Karpas-422 (cell line): ENCODE measurements at regions not wholly inside any gene's neighbourhood (a gene's known extent, or its start where the extent isn't known, plus 50 kb on each side); places are given as distances from the start of the nearest gene placed in this dataset.

Source experiments
- DNase-seq: peaks from one replicate; pipeline ENCODE4 v3.0.0-alpha.2; 2015
- H2AFZ ChIP-seq: fragments of 200-600 bp; sonication (generic); 2 replicates; pipeline ENCODE4 v1.6.1; 2014; ENCODE audit warnings: antibody characterized with exemption, low read length, mixed read lengths
- H3K27ac ChIP-seq: fragments of 200-600 bp; sonication (generic); 2 replicates; pipeline ENCODE4 v1.5.1; 2014; ENCODE audit warnings: mild to moderate bottlenecking, low read length, moderate library complexity
- H3K27me3 ChIP-seq: fragments of 200-600 bp; sonication (generic); 2 replicates; pipeline ENCODE4 v1.6.1; 2014; ENCODE audit warnings: low read length, mixed read lengths
- H3K36me3 ChIP-seq: fragments of 200-600 bp; sonication (generic); 2 replicates; pipeline ENCODE4 v1.6.1; 2014; ENCODE audit warnings: low read length, mixed read lengths; ENCODE audit not compliant: insufficient read depth
- H3K4me1 ChIP-seq: fragments of 200-600 bp; sonication (generic); 2 replicates; pipeline ENCODE4 v1.6.1; 2014; ENCODE audit warnings: mild to moderate bottlenecking, low read length, mixed read lengths
- H3K4me2 ChIP-seq: fragments of 200-600 bp; sonication (generic); 2 replicates; pipeline ENCODE4 v1.6.1; 2014; ENCODE audit warnings: low read length, low read depth, mild to moderate bottlenecking; ENCODE audit not compliant: poor library complexity, severe bottlenecking
- H3K4me3 ChIP-seq: fragments of 200-600 bp; sonication (generic); 2 replicates; pipeline ENCODE4 v1.5.1; 2014; ENCODE audit warnings: mild to moderate bottlenecking, antibody characterized with exemption, low read length, mixed read lengths
- H3K79me2 ChIP-seq: fragments of 200-600 bp; sonication (generic); 2 replicates; pipeline ENCODE4 v1.6.1; 2014; ENCODE audit warnings: mild to moderate bottlenecking, low read length, mixed read lengths
- H3K9ac ChIP-seq: fragments of 200-600 bp; sonication (generic); 2 replicates; pipeline ENCODE4 v1.6.0; 2014; ENCODE audit warnings: low read length
- H3K9me2 ChIP-seq: fragments of 200-600 bp; sonication (generic), shearing (Covaris generic); replicated peaks from 2 replicates; pipeline ENCODE4 v1.6.0; 2014; ENCODE audit warnings: mild to moderate bottlenecking, low read length, moderate library complexity; ENCODE audit not compliant: insufficient read depth
- H3K9me3 ChIP-seq: fragments of 300-700, 200-600 bp; sonication (generic); 2 replicates; pipeline ENCODE4 v1.6.1; 2014; ENCODE audit warnings: low read length, mixed read lengths
- H4K20me1 ChIP-seq: fragments of 200-600 bp; sonication (generic); 2 replicates; pipeline ENCODE4 v1.6.1; 2014; ENCODE audit warnings: mild to moderate bottlenecking, antibody characterized with exemption, low read length, low read depth; ENCODE audit not compliant: insufficient read depth

DNA sequence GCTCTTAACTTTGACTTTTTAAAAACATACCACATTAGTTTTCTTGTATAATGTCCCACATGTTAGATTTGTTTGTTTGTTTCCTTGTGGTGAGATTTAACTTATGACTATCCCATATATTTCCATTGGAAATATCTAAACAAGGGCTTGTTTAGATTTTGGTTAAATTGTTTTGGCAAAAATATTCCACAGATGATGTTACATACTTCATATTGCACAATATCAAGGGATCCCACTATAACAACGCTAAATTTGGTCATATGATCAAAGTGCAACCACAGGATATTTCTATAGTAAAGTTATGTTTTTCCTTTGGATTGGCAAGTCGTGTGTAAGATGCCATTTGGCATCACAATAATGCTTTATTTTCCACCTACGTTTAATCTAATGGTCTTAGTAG is 396.7 kb downstream of the TGFB2 start:
- no peaks in the 10 kb centered on the region for H4K20me1 ChIP-seq
- no peaks in the 10 kb centered on the region for H3K4me1 ChIP-seq
- H3K9ac ChIP-seq: no peak overlapping the region
- no peak overlapping the region for H2AFZ ChIP-seq
- no peak overlapping the region for H3K4me2 ChIP-seq
- H3K27me3 ChIP-seq: no peaks in the 10 kb centered on the region
- no peak overlapping the region for H3K27ac ChIP-seq
- H3K9me3 ChIP-seq: no peaks in the 10 kb centered on the region
- H3K79me2 ChIP-seq: no peaks in the 10 kb centered on the region
- no peak overlapping the region for H3K4me3 ChIP-seq
- no peak for DNase-seq
- no peaks in the 10 kb centered on the region for H3K36me3 ChIP-seq
- H3K9me2 ChIP-seq: no peaks in the 10 kb centered on the region

DNA sequence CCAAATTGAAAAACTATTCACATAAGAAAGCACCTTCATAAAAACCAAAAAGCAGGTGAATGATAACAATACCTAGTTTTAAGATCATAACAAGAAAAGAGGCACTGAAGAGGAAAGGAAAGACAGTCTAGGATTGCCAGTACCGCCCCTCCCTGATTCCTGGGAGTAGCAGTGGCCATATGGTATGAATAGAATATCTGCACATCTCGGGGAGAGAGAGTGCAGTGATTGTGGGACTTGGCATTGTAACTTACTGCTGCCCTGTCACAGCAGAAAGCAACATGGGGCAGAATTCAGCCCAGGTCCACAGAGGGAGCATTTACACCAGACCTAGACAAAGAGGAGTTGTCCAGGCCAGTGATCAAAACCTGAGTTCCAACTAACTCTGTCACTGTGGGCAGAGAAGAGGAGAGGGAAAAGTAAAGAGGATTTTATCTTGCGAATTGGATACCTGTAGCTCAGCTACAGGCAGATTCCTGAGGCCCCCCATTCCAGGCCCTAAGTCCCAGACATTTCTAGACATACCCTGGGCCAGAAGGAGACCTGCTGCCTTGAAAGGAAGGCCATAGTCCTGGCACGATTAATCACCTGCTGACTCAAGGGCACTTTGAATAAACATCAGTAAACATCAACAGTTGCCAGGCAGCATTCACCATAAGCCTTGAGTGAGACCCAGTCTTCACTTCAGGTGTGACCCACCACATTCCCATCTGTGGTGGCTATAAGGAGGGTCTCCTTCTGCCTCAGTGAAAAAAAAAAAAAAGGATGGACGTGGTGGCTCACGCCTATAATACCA is 397.5 kb downstream of the TGFB2 start:
- no peak for DNase-seq
- H3K9me2 ChIP-seq: no peaks in the 10 kb centered on the region
- no peaks in the 10 kb centered on the region for H3K36me3 ChIP-seq
- H3K27me3 ChIP-seq: no peaks in the 10 kb centered on the region
- H3K27ac ChIP-seq: no peak overlapping the region
- H3K79me2 ChIP-seq: no peaks in the 10 kb centered on the region
- H3K4me2 ChIP-seq: no peak overlapping the region
- no peaks in the 10 kb centered on the region for H4K20me1 ChIP-seq
- no peak overlapping the region for H2AFZ ChIP-seq
- H3K9me3 ChIP-seq: no peaks in the 10 kb centered on the region
- H3K4me3 ChIP-seq: no peak overlapping the region
- no peak overlapping the region for H3K9ac ChIP-seq
- no peaks in the 10 kb centered on the region for H3K4me1 ChIP-seq

DNA sequence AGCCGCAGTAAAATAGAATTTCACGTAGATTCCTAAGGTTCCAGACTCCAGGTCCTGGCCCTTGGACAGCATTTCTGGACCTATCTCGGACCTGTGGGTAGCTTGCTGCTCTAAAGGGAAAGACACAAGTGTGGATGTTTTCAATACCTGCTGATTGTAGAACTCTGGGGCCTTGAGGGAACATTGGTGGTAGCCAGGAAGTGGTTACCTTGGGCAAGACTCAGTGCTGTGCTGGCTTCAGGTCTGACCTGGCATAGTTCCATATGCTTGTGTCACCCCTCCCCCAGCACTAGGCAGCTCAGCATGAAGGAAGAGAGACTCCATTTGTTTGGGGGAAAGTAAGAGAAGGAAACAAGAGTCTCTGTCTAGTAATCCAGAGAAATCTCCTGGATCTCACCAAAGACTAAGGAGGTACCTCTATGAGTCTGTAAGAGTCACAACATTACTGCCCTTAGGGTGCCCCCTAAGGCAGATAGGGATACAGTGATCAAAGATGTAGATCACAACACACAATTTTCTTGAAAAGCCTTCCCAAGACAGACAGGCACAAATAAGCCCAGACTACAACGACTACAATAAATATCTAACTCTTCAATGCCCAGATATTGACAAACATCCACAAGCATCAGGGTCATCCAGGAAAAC is 398.8 kb downstream of the TGFB2 start:
- Histone ChIP-seq H3K79me2 (no peaks in the 10 kb centered on the region), H3K36me3 (no peaks in the 10 kb centered on the region), H3K4me3 (no peak overlapping the region), H4K20me1 (no peaks in the 10 kb centered on the region), H3K9me2 (no peaks in the 10 kb centered on the region), H2AFZ (no peak overlapping the region), H3K27ac (no peak overlapping the region), H3K4me2 (no peak overlapping the region), H3K27me3 (no peaks in the 10 kb centered on the region), H3K9ac (no peak overlapping the region), H3K9me3 (no peaks in the 10 kb centered on the region), H3K4me1 (no peaks in the 10 kb centered on the region)
- no peak for DNase-seq

DNA sequence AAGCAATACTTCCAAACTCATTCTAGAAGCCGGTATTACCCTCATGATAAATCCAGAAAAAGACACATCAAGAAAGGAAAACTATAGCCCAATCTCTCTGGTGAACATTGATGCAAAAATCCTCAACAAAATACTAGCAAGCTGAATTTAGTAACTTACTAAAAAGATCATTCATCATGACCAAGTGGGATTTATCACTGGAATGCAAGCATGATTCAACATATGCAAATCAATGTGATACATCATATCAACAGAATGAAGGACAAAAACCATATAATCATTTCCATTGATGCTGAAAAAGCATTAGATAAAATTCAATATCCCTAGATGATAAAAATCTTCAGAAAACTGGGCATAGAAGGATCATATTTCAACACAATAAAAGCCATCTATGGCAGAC is 402.9 kb downstream of the TGFB2 start:
- Histone ChIP-seq H3K9me2 (no peaks in the 10 kb centered on the region), H3K9ac (no peak overlapping the region), H2AFZ (no peak overlapping the region), H4K20me1 (no peaks in the 10 kb centered on the region), H3K4me2 (no peak overlapping the region), H3K27me3 (no peaks in the 10 kb centered on the region), H3K79me2 (no peaks in the 10 kb centered on the region), H3K27ac (no peak overlapping the region), H3K9me3 (no peaks in the 10 kb centered on the region), H3K4me1 (no peaks in the 10 kb centered on the region), H3K36me3 (no peaks in the 10 kb centered on the region), H3K4me3 (no peak overlapping the region)
- DNase-seq: no peak

DNA sequence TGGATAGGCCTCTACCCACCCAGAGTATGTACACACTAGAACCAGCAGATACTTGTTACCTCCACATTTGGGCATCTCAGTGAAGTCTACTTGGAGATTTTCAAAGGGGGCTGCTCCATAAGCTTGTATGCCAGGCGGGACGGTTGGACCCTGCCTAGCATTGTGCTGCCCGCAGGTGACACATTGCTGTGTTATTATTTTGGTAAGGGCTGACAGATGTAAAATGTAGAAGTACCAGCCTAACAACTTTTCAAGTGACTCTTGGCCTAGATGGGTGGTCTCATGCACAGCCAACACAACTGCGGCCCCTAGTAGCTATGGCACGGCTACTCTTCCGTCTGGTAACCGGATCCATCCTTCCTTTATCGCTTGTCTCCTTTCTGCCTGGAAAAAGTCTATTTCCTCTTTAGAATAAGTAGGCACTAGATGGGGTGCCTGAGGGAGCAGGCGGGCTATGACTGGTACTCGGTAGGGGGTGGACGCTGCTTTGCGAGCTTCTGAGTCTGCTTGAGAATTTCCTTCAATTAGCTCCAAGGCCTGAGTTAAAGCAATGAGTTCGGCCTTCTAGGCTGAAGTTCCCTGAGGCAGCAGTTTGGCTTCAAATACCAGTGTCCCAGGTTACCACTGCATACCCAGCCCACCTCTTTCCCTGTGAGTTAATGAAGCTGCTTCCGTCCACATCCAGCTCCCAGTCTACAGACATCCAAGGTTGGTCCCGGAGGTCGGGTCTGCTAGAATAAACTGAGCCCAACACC is 405.3 kb downstream of the TGFB2 start:
- no peaks in the 10 kb centered on the region for H3K27me3 ChIP-seq
- no peaks in the 10 kb centered on the region for H4K20me1 ChIP-seq
- H3K4me2 ChIP-seq: no peak overlapping the region
- no peak for DNase-seq
- H3K9ac ChIP-seq: no peak overlapping the region
- H3K27ac ChIP-seq: no peak overlapping the region
- no peaks in the 10 kb centered on the region for H3K9me3 ChIP-seq
- H2AFZ ChIP-seq: no peak overlapping the region
- H3K4me3 ChIP-seq: no peak overlapping the region
- no peaks in the 10 kb centered on the region for H3K36me3 ChIP-seq
- no peaks in the 10 kb centered on the region for H3K4me1 ChIP-seq
- no peaks in the 10 kb centered on the region for H3K9me2 ChIP-seq
- H3K79me2 ChIP-seq: no peaks in the 10 kb centered on the region

DNA sequence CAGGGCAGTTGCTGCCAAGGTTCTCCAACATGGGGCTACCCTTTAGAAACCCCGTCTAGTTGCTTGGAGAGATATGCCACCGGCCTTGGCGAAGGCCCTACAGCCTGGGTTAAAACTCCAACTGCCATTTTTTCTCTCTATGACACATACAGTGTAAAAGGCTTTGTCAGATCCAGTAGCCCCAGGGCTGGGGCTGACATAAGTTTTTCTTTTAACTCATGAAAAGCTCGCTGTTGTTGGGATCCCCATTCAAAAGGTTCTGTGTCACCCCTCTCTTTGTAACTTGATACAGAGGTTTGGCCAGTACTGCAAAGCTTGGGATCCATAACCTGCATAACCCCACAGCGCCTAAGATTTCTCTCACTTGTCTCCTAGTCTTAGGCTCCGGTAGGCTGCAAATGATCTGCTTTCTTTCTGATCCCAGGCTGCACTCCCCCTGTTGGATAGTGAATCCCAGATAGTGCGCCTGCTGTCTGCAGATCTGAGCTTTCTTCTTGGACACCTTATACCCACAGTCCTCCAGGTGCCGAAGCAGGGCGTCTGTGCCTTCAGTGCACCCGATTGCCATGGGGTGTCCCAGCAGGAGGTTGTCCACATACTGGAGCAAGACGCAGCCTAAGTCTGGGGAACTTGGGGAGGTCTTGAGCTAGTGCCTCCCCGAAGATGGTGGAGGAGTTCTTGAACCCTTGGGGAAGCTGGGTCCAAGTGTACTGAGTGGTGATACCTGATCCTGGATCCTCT is 406.2 kb downstream of the TGFB2 start:
- no peak overlapping the region for H3K4me3 ChIP-seq
- no peaks in the 10 kb centered on the region for H3K9me2 ChIP-seq
- H3K9ac ChIP-seq: no peak overlapping the region
- no peak for DNase-seq
- H3K9me3 ChIP-seq: no peaks in the 10 kb centered on the region
- H3K36me3 ChIP-seq: no peaks in the 10 kb centered on the region
- no peak overlapping the region for H3K4me2 ChIP-seq
- no peaks in the 10 kb centered on the region for H3K4me1 ChIP-seq
- no peak overlapping the region for H3K27ac ChIP-seq
- no peaks in the 10 kb centered on the region for H3K79me2 ChIP-seq
- H2AFZ ChIP-seq: no peak overlapping the region
- no peaks in the 10 kb centered on the region for H3K27me3 ChIP-seq
- H4K20me1 ChIP-seq: no peaks in the 10 kb centered on the region

DNA sequence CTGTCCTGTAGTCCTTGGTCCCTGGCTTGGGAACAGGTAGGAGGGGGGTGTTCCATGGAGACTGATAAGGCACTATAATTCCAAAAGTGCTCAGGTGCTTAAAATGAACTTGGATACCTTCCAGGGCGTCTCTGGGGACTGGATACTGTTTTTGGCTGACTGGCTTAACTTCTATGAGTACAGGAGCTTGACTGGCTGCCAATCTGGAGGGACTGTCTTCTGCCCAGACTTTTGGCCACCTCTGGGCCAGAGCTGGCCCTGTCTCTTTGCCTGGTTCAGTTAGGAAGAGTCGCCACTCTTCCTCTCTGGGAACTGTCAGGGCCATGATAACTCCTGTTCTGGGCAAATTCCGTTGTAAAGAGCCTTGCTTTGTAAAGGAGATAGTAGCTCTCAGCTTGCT is 407.0 kb downstream of the TGFB2 start:
- Histone ChIP-seq H3K27me3 (no peaks in the 10 kb centered on the region), H3K36me3 (no peaks in the 10 kb centered on the region), H3K9ac (no peak overlapping the region), H2AFZ (no peak overlapping the region), H3K9me3 (no peaks in the 10 kb centered on the region), H3K4me2 (no peak overlapping the region), H3K27ac (no peak overlapping the region), H3K4me1 (no peaks in the 10 kb centered on the region), H3K4me3 (no peak overlapping the region), H3K79me2 (no peaks in the 10 kb centered on the region), H4K20me1 (no peaks in the 10 kb centered on the region), H3K9me2 (no peaks in the 10 kb centered on the region)
- no peak for DNase-seq

DNA sequence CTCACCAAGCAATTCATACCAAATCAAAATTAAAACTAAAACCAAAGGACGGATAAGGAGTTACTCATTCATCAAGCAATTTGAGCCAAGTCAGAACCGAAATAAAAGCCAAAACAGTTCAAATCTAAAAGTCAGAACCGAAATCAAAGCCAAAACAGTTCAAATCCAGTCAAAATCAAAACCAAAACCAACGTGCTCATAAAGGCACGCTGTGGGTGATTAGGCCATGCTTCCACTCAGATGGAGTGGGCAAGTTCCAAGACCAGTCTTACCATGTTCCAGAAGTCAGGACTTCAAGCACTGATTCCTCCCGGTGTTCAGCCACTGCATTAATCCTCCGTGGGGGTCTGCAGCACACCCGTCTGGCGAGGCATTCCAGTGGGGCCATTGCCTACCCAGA is 409.3 kb downstream of the TGFB2 start:
- no peaks in the 10 kb centered on the region for H3K27me3 ChIP-seq
- H3K4me1 ChIP-seq: no peaks in the 10 kb centered on the region
- no peaks in the 10 kb centered on the region for H3K9me3 ChIP-seq
- no peak for DNase-seq
- no peaks in the 10 kb centered on the region for H3K36me3 ChIP-seq
- no peaks in the 10 kb centered on the region for H4K20me1 ChIP-seq
- H3K4me2 ChIP-seq: no peak overlapping the region
- no peaks in the 10 kb centered on the region for H3K9me2 ChIP-seq
- no peak overlapping the region for H3K27ac ChIP-seq
- no peak overlapping the region for H2AFZ ChIP-seq
- H3K9ac ChIP-seq: no peak overlapping the region
- no peak overlapping the region for H3K4me3 ChIP-seq
- no peaks in the 10 kb centered on the region for H3K79me2 ChIP-seq
